LNCaP clone FGC (cell line): ENCODE measurements at regions not wholly inside any gene's neighbourhood (a gene's known extent, or its start where the extent isn't known, plus 50 kb on each side); places are given as distances from the start of the nearest gene placed in this dataset.

Experiments
- DNase-seq: peaks from one replicate; pipeline ENCODE4 v3.0.0-alpha.2; 2011; ENCODE audit warnings: low read depth
- H3K4me3 ChIP-seq: 2 replicates; pipeline ENCODE4 v1.5.1; 2011; ENCODE audit warnings: mild to moderate bottlenecking, low read depth, low read length, control low read depth
- CTCF ChIP-seq: IDR thresholded peaks from 2 replicates; pipeline ENCODE4 v1.5.1; 2012; ENCODE audit warnings: mild to moderate bottlenecking; ENCODE audit not compliant: control insufficient read depth, insufficient read depth; ENCODE audit errors: extremely low read depth

GRCh38 chr2:242052421-242052820 is 182.9 kb downstream of the RTP5 start:
- DNase-seq = no peak
- no peak overlapping the region for H3K4me3 ChIP-seq
- TF ChIP-seq CTCF = no peak

- DNase-seq = no peak
- TF ChIP-seq CTCF = no peak
- H3K4me3 ChIP-seq = no peak overlapping the region
These were observed 184.4 kb downstream of the RTP5 start for GRCh38 chr2:242053921-242054320.

GRCh38 chr2:242054406-242054805 is 184.9 kb downstream of the RTP5 start:
- no peak for TF ChIP-seq CTCF
- no peak overlapping the region for H3K4me3 ChIP-seq
- DNase-seq = no peak

- DNase-seq = no peak
- TF ChIP-seq CTCF = no peak
- no peak overlapping the region for H3K4me3 ChIP-seq
These were observed 185.6 kb downstream of the RTP5 start for GRCh38 chr2:242054881-242055801.

- no peak for TF ChIP-seq CTCF
- no peak for DNase-seq
- H3K4me3 ChIP-seq = no peak overlapping the region
These were observed 186.5 kb downstream of the RTP5 start for GRCh38 chr2:242056026-242056425.

GRCh38 chr2:242056785-242057184 is 187.3 kb downstream of the RTP5 start:
- DNase-seq = no peak
- TF ChIP-seq CTCF = no peak
- no peak overlapping the region for H3K4me3 ChIP-seq
